HG03095 (cell line): ENCODE measurements at regions not wholly inside any gene's neighbourhood (a gene's known extent, or its start where the extent isn't known, plus 50 kb on each side); places are given as distances from the start of the nearest gene placed in this dataset.

Source experiments
- ATAC-seq: cut with Tn5 transposase; IDR thresholded peaks from one replicate; pipeline ENCODE4 v1.9.1; 2021; ENCODE audit warnings: moderate library complexity; ENCODE audit not compliant: unreplicated experiment

DNA sequence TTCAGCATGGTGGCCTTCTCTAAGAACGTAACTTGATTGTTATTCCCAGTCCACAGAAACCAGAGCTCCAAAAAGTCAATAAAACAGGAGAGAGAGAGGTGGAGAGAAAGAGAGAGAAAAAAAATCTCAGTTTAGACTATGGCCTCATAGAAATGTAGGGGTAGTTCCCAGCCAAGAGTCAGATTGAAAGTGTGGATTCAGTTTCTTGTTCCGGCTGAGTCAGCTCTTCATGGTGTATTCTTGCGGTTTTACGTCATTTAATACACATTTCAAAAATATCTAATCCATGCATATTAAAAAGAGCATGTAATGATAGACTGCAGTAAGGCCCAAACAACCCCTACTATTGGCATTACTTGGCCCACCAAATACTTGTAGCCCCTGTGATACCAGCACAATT lies 303.9 kb downstream of the ETAA1 start:
- no peak for ATAC-seq

DNA sequence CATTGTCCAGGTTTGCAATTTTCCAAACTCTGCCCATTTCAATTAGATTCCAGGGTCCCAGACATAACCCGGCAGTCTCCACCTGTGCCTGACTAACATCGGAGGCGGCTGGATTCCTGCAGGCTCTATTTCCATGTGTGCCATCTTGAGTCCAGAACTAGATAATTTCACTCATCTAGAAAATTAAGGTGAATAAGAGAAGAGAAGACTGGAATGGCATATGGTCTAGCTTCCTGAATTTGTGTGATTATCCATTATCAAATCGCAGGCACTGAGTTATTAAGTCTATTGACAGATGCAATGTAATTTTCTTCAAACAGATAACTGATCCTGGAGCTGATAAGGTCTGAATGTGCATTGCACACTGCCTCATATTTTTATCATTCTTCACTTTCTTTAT lies 305.2 kb downstream of the ETAA1 start:
- no peak for ATAC-seq

DNA sequence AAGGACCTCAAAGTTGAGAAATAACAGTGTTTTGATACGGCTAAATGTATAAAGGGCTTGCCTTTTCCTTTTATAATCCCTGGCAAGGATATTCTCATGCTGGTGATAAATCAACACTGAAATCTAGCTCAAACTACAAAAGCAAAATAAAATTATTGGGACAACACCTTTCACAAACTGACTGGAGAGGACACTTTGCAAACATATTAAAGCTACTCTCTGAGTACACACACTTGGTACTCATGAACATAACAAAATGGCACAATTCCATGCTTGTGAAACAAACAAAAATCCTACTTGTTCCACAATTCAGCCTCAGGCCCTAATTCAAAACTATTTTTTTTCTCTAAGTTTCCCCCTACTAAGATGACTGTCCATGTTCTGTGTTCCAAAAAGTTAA lies 305.8 kb downstream of the ETAA1 start:
- no peak for ATAC-seq

DNA sequence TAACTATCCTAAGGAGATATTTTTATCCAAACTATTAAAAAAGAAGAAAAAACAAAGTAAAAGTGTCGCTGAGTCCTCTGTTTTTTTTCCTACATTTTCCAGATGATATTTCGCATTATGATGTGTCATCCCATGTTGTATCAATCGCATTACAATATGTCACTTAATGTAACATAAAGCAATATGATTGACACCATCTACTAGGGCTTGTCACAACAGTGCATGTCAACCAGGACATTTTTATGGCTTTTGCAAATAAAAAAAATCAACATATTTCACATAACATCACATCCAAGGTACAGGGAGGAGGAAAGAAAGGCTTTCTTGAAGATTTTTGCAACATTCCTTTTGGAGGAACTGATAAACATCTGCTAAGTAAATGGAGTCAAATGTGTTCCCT lies 308.9 kb downstream of the ETAA1 start:
- no peak for ATAC-seq

DNA sequence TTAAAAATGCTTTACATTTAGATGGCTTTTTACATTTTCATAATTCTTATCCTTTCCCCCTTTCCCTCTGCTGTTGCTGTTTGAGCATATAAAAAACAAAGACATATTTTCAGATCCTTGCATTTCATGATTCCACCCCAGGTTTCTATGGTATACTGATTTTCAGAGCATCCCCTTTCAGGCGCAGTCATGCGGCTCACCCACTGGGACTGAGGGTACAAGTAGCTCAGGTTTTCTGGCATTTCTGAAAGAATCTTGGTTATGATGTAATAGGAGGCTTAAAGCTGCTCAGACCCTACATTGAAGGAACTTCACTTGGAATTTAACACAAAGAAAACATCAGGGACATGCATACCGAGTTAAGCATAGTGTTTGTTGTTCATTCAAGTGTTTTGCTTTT lies 310.8 kb downstream of the ETAA1 start:
- no peak for ATAC-seq

DNA sequence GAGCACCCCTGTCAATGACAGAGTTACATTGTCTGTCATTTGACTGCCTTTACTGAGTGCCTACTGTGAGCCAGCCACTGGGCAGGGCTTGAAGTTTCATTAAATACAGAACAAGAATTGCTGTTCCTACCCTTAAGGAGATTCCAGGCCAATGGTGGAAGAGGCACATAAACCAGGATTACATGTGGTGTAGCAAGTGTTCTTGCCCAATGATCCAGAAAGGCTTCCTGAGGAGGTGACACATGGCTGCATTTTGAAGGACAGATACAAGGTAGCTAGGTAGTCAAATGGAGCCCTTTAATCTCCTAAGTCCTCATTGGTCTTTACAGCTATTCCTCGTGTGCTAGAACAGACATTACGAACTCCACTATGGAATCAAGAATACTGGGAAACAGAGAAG lies 312.7 kb downstream of the ETAA1 start:
- ATAC-seq: no peak

DNA sequence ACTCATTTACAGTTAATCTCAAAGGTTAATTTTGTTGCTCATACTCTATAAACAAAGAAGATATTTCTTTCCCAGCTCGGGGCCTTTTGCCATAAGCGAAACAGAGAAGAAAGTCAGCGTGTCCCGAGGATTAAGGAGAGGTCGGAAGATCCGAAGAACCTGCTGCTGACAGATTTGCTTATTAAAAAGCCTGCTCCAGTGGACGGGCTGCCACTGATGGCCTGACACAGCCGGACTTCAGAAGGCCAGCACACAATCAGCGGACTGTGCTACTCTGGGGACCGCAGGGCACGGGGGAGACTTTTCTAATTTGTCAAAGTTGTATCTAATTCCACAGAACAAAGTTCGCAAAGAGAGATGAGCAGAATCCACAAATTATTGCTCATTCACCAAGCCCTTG lies 315.4 kb downstream of the ETAA1 start:
- ATAC-seq: no peak

DNA sequence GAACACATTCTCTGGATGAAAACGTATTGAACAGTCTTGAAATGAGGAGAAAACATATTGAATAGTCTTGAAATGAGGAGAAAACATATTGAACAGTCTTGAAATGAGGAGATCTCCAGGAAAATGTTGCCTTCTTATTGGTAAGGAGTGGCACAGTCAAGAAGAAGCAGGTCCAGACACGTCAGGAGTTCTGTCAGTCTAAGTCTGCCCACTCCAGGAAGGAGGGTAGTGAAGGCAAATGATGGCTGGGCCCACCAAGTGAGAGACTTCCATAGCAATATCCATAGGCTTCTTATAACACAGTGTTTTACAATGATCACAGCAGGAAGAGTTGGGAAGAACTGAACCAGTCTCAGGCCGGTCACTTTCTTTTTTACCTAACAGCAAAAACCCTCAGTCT lies 316.2 kb downstream of the ETAA1 start:
- ATAC-seq: no peak

DNA sequence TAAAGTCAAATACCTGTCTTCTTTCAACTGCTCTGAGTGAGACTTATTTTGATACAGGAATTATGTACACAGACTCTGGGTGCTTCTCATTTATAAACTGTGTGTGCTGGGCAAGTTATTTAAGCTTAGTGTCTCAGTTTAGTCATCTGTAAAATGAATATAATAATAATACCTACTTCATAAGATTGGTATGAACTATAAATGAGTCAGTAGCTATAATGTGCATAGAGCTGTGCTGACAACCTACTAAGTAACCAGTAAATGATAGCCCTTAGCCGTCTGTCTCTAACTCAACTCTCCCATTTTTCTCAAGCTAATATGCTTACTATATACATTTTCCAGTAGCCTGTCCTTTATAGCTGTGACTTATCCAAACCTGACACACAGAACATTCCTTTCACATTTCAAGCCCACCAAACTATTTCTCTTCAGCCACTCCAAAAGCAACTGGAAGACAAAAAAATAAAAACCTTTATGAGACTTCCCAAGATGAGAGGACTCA lies 319.8 kb downstream of the ETAA1 start:
- no peak for ATAC-seq

DNA sequence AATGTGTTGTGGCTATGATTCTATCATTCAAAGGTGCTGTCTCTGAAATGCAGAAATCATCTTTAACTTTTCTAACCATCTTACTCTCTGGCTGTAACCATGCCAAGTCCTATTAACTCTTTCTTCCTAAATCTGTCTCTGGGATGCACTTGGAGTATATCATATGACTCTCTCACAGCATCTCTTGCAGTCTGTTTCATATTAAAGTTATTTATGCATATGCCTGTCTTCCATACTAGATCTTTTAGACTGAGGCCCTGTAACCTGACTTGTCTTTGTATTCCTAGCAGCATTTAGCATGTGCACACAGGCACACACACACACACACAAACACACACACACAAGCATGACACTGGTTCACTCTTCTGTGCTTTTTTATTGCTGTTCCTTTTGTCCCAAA lies 320.6 kb downstream of the ETAA1 start:
- no peak for ATAC-seq

DNA sequence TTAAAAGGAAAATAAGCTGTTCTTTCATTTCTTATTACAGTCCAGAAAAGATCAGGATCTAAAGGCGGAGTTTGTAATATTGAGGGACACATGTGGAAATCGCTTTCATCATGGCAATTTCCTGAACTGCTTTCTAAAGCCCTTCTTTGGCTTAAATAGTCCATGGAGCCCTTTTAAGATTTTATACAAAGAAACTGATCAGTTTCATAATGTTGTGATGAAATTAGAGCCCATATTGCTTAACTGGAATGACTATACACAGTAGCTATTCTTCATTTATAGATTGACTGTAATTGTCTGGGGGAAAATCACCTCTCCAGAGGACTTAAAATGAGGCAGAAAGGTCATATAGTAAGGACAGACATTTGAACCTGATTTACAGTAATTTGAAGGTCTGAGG lies 322.2 kb downstream of the ETAA1 start:
- no peak for ATAC-seq

DNA sequence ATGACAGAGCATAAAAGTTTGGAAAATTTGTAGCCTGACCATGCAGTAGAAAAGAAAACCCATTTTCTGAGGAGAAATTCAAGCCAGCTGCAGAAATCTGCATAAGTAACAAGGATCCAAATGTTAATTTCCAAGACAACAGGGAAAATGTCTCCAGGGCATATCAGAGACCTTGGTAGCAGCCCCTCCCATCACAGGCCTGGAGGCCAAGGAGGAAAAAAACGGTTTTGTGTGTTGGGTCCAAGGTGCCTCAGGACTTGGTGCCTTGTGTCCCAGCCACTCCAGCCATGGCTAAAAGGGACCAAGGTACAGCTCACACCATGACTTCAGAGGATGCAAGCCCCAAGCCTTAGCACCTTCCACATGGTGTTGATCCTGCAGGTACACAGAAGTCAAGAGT lies 324.4 kb downstream of the ETAA1 start:
- no peak for ATAC-seq

DNA sequence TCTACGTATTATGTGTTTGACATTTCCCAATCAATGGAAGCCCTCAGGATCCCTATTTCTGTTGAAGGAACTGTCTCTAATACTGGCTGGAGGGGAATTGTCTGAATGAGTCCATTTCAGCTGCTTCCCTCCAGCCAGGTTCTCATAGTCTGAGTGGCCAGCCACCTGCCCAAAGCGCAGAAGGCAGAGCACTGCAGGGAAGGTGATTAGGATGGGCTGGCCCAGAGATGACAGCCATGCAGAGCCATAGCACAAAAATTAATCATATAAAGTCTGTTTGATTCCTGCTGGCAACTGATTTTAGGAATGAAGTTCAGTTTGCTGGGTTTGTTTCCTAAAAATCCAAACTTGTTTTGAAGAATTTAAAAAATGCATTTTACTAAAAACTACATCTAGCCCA lies 327.1 kb downstream of the ETAA1 start:
- ATAC-seq: no peak

DNA sequence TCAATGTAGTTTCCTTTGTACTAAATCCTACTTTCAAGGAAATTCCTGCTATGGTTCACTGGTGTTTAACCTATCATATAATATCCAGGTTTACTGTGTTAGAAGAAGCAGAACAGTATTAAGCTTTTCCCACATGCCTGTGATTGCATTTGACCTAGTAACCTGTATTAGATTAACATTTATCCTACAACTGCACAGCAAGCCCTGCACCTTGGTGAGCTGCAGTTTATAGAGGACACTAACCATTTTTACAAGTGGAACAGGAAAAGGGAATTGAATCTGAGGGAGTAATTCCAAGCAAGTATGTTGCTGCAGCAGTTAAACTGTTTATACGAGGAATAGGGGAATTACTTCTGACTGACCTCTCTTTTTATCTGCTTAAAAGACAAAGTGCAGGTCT lies 328.6 kb downstream of the ETAA1 start:
- ATAC-seq: no peak

DNA sequence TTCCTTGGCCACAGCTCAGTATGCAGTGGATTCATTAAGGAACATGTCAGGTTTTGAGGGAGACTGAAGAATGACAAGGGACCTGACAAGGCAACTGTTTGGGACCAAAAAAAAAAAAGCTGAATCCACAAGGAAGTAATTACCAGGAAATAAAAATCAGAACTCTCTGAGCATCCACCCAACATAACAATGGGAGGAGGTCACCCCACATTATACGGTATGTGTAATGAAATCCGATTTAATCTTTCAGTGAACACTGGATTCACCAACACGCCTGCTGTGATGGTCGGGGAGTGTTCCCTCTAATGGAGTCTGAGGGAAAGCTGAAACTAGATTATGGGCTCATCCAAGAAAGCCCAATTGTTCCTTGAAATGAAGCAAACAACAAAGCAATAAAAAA lies 329.3 kb downstream of the ETAA1 start:
- no peak for ATAC-seq

DNA sequence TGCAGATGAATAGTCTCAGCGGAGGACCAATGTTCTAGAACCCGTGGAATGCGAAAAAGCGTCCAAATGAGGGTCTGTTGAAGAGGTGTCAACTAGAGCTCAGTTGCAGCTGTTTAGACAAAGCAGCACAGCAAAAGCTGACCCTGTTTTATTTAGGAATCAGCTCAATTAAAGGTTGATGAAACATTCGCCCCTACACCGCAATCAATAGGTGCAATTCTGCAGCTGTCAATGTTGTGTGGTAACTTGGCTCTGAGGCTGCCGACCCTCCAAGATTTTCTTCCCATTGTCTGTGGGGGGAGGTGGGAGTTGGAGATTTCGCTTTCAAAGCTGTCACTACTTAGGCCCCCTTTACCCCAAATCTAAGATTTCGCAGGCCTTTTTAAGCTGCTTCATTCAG lies 330.0 kb downstream of the ETAA1 start:
- no peak for ATAC-seq

DNA sequence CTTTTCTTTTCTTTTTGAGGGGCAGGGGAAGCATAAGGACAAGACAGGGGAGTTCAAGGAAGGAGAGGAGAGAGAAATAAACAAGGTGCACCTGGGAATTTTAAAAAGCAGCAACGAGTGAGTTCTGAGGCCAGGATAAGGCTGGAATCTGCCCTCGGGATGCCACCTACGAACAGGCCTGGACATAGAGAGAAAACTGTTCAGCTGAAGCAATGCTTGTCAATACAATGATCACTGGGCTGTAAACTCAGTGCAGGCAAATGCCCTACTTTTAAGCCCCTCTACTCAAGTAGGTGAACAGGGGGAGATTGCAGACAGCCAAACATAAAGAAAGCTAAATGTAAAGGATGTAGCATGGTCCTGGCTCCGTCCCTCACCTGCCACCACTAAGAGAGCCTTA lies 330.5 kb downstream of the ETAA1 start:
- no peak for ATAC-seq

DNA sequence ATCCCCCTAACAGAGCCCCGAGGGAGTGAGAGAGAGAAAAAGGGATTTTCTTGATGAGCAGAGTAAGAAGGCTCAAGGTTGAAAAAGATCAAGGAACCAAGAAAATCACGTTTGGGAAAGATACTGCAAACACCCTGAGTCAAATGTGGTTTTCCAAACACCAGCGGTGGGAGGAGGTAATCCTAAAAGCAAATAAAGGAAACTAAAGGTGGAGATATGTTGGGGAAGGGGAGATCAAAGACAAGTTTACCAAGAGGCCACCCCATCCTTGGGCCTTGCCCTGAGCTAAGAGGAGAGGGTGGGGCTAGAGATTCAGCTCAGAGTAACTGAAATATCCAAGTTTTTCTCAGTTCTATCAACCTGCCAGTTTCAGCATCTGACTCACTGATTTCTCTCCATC lies 332.3 kb downstream of the ETAA1 start:
- ATAC-seq: no peak

DNA sequence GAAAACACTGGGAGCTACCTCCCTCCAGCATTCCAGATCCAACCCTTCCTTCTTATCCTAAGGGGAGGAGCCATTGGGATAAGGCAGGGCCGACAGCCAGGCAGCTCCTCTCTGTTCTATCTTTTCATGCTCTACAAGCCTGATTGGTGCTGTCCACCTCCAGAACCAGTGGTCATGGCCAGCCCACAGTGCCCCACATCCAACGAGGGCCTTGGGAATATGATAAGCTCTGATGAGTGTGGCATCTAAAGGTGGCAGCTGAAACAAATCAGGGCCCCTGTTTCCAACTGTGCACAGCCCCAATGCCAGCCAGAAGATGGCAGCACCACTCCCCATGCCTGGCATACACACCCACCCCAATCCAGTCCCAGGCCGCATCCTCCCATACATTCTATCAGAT lies 329.3 kb downstream of the C1D start:
- ATAC-seq: no peak

DNA sequence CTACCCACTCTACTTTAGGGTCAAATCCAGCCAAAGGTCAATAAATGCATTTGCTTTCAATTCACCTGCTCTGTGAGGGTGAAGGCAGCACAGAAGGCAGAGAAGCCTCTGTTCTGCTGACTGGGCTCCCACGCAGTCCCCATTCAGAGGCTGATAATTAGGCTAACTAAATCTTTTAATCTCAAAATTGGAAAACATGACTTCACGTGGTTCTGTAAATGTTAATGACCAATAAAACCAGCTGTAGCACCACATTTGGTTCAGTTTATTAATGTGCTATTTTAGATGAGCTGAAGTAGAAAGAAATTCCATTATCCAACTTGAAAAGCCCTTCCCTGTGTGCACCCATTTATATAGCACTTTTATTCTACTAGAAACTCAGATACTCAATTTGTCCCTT lies 310.6 kb downstream of the C1D start:
- no peak for ATAC-seq

DNA sequence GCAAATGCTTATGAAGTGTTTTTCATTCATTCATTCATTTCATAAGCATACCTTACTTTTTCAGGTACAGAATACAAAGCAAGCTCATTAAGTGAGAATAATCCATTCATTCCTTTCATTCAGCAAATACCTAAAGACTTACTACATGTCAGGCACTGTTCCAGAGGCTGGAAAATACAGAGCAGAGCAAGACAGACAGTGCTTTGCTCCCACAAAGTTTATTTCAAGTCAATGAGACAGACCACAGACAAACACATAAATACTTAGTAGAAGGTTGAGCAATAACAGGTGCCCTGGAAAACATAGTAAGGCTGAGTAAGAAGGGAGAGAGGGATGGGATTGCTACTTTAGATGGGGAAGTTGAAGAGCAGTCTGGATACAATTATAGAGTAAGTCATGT lies 309.8 kb downstream of the C1D start:
- ATAC-seq: no peak

DNA sequence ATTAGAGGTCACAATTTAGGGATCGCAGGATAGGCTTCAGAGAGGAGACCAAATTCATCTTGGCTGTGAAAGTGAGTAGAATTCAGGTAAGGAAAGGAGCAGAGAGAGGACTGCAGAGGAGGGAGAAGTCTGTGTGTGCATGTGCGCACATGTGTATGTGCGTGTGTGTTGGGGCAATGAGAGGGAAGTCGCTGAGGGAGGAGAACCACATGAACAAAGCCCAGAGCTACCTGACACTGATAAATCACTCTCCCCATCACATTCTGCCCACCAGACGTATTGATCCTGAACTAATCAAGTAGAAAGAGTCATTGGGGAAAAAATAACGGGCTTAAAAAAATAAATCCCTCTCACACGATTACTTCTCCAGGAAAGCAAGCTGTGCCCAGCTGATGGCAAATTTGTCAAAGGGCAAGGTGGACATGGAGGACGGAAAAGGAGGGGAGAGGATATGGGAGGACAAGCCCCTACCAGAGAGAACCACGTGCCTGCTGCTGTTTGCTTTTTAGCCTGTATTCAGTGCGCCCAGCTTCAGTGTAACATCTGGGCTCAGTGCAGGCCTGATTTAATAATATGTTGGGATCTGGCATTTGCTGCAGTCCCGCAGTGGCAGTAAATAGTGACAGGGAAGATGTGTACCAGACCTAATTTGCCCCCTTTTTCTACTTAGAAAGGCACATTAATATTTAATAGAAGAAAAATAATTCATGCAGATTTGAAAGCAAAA lies 307.5 kb downstream of the C1D start:
- ATAC-seq: no peak

DNA sequence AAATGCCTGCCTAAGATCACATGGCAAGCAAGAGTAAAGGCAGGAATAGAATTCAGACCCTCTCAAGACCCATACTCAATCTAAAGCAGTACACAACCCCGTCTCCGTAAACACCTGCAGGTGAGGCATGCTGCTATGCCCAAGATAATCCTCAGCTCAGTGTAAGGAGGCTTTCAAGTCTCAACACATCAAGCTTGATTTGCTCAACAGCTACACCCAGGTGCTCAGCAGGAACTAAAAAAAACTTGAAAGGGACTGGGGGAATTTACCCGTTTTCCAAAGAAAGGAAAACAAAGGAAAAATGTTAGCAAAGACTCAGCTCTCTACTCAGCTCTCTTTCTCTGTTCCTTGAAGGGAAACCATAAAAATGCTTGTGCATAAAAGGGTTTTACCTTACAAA lies 301.8 kb downstream of the C1D start:
- no peak for ATAC-seq
